SK-N-SH (cell line): ENCODE measurements at regions not wholly inside any gene's neighbourhood (a gene's known extent, or its start where the extent isn't known, plus 50 kb on each side); places are given as distances from the start of the nearest gene placed in this dataset.

Experiments used
- CTCF ChIA-PET: fragments of 300-600, 350-600 bp; formaldehyde crosslinking; extraction: SDS; loops from one replicate; lab custom pipeline; 2021; lab: Yijun Ruan, JAX
- POLR2A ChIA-PET: fragments of 350-600 bp; sonication (Branson Sonifier 250); formaldehyde crosslinking; extraction: SDS; loops from one replicate; lab custom pipeline; 2020; ENCODE audit warnings: antibody characterized with exemption, inconsistent platforms; lab: Yijun Ruan, JAX
- DNase-seq: peaks from one replicate; pipeline ENCODE4 v3.0.0; 2012
- H2AFZ ChIP-seq: fragments of 200-600 bp; sonication (generic); 2 replicates; pipeline ENCODE4 v1.8.1; 2016; ENCODE audit warnings: antibody characterized with exemption, mild to moderate bottlenecking, low read depth
- H3F3A ChIP-seq: fragments of 200-600 bp; sonication (generic); replicated peaks from 2 replicates; pipeline ENCODE3; 2016; ENCODE audit warnings: antibody characterized with exemption, mild to moderate bottlenecking; ENCODE audit not compliant: insufficient read depth
- H3K27ac ChIP-seq, 2 experiments: fragments of 200-500 bp in 1 of 2; fragments of 200-600 bp in 1 of 2; sonication (Bioruptor generic) in 1 of 2; sonication (generic), shearing (Covaris generic) in 1 of 2; 2 replicates each; pipeline versions ENCODE4 v1.5.1 to v1.6.1; 2014 to 2016; ENCODE audit warnings: low read depth in 2 of 2, inconsistent platforms in 1 of 2, low read length in 1 of 2, mild to moderate bottlenecking in 1 of 2, mixed read lengths in 1 of 2
- H3K27me3 ChIP-seq: fragments of 200-600 bp; sonication (generic), shearing (Covaris generic); 2 replicates; pipeline ENCODE4 v1.6.1; 2016; ENCODE audit warnings: mixed run types; ENCODE audit not compliant: insufficient read depth
- H3K36me3 ChIP-seq, 2 experiments: fragments of 200-500 bp in 1 of 2; fragments of 200-600 bp in 1 of 2; sonication (Bioruptor generic) in 1 of 2; sonication (generic) in 1 of 2; replicated peaks in 1 of 2; 2 replicates each; pipeline versions ENCODE3 to v1.5.1; 2014 to 2016; ENCODE audit warnings: low read length in 1 of 2, mild to moderate bottlenecking in 1 of 2; ENCODE audit not compliant: insufficient read depth in 2 of 2, control insufficient read depth in 1 of 2
- H3K4me1 ChIP-seq, 2 experiments: fragments of 200-500 bp in 1 of 2; fragments of 200-600 bp in 1 of 2; sonication (Bioruptor generic) in 1 of 2; sonication (generic), shearing (Covaris generic) in 1 of 2; 2 replicates each; pipeline versions ENCODE4 v1.5.1 to v1.6.1; 2014 to 2016; ENCODE audit warnings: low read depth in 1 of 2, low read length in 1 of 2, mixed run types in 1 of 2; ENCODE audit not compliant: insufficient read depth in 2 of 2, control insufficient read depth in 1 of 2
- H3K4me2 ChIP-seq: fragments of 200-600 bp; sonication (generic), shearing (Covaris generic); 2 replicates; pipeline ENCODE4 v1.6.1; 2017; ENCODE audit warnings: mixed run types
- H3K4me3 ChIP-seq, 2 experiments: fragments of 200-500 bp in 1 of 2; fragments of 200-600 bp in 1 of 2; sonication (Bioruptor generic) in 1 of 2; sonication (generic), shearing (Covaris generic) in 1 of 2; 2 replicates each; pipeline versions ENCODE4 v1.5.1 to v1.8.1; 2014 to 2016; ENCODE audit warnings: low read depth in 2 of 2, inconsistent platforms in 1 of 2, low read length in 1 of 2, mild to moderate bottlenecking in 1 of 2, mixed read lengths in 1 of 2, moderate library complexity in 1 of 2
- H3K79me2 ChIP-seq: fragments of 200-600 bp; sonication (generic); 2 replicates; pipeline ENCODE4 v1.8.1; 2017; ENCODE audit warnings: mild to moderate bottlenecking; ENCODE audit not compliant: insufficient read depth
- H3K9ac ChIP-seq: fragments of 200-600 bp; sonication (generic); 2 replicates; pipeline ENCODE4 v1.6.1; 2017; ENCODE audit warnings: mixed run types
- H3K9me2 ChIP-seq: fragments of 200-600 bp; sonication (generic); 2 replicates; pipeline ENCODE4 v1.6.1; 2017; ENCODE audit warnings: mixed run types
- H3K9me3 ChIP-seq: fragments of 200-600 bp; sonication (generic); 2 replicates; pipeline ENCODE4 v1.6.1; 2017; ENCODE audit warnings: mixed run types, mild to moderate bottlenecking, moderate library complexity
- H4K20me1 ChIP-seq: fragments of 200-600 bp; sonication (generic); 2 replicates; pipeline ENCODE4 v1.6.1; 2017; ENCODE audit warnings: mild to moderate bottlenecking, mixed run types; ENCODE audit not compliant: insufficient read depth
- EP300 ChIP-seq, 2 experiments: IDR thresholded peaks; 2 replicates each; pipeline versions ENCODE4 v1.4.0 to v1.6.1; 2012; ENCODE audit warnings: borderline replicate concordance in 1 of 2, low read depth in 1 of 2, low read length in 1 of 2
- FOSL2 ChIP-seq: IDR thresholded peaks from 2 replicates; pipeline ENCODE4 v1.4.0; 2012; ENCODE audit warnings: low read depth, mild to moderate bottlenecking, moderate library complexity, borderline replicate concordance
- FOXM1 ChIP-seq: IDR thresholded peaks from 2 replicates; pipeline ENCODE4 v1.4.0; 2012; ENCODE audit warnings: low read depth, mild to moderate bottlenecking
- MEF2A ChIP-seq: IDR thresholded peaks from 2 replicates; pipeline ENCODE4 v1.4.0; 2012; ENCODE audit warnings: low read depth, borderline replicate concordance
- MXI1 ChIP-seq: IDR thresholded peaks from 2 replicates; pipeline ENCODE4 v1.6.1; 2012; ENCODE audit warnings: mild to moderate bottlenecking, low read depth, low read length, improper control_type of control experiment
- NFIC ChIP-seq: IDR thresholded peaks from 2 replicates; pipeline ENCODE4 v1.4.0; 2012; ENCODE audit warnings: borderline replicate concordance
- RFX5 ChIP-seq: IDR thresholded peaks from 2 replicates; pipeline ENCODE4 v1.6.1; 2012; ENCODE audit warnings: mild to moderate bottlenecking, improper control_type of control experiment, low read length
- WGBS: methylation state at CpG from one replicate; pipeline ENCODE4 v1.1.6; 2017; ENCODE audit warnings: low lambda C conversion rate; 5-methylcytosine and 5-hydroxymethylcytosine counted together
- TF ChIP-seq, protein P1 (sequence below): fragments of 150-350 bp; IDR thresholded peaks from 2 replicates; pipeline ENCODE4 v1.6.1; 2016; ENCODE audit warnings: mild to moderate bottlenecking, low read depth, low read length
- TF ChIP-seq, protein P2 (sequence below): IDR thresholded peaks from 2 replicates; pipeline ENCODE4 v1.4.0; 2012; ENCODE audit warnings: low read depth, borderline replicate concordance
- TF ChIP-seq, protein P3 (sequence below): IDR thresholded peaks from 2 replicates; pipeline ENCODE4 v1.4.0; 2012; ENCODE audit warnings: low read depth
- TF ChIP-seq, protein P4 (sequence below): IDR thresholded peaks from 2 replicates; pipeline ENCODE4; 2012
- TF ChIP-seq, protein P5 (sequence below): fragments of 200-600 bp; sonication (generic); IDR thresholded peaks from 2 replicates; pipeline ENCODE4 v1.6.1; 2017; ENCODE audit warnings: antibody characterized with exemption, mild to moderate bottlenecking, moderate library complexity
- TF ChIP-seq, protein P6 (sequence below): IDR thresholded peaks from 2 replicates; pipeline ENCODE4 v1.4.0; 2012; ENCODE audit warnings: low read depth, borderline replicate concordance

DNA sequence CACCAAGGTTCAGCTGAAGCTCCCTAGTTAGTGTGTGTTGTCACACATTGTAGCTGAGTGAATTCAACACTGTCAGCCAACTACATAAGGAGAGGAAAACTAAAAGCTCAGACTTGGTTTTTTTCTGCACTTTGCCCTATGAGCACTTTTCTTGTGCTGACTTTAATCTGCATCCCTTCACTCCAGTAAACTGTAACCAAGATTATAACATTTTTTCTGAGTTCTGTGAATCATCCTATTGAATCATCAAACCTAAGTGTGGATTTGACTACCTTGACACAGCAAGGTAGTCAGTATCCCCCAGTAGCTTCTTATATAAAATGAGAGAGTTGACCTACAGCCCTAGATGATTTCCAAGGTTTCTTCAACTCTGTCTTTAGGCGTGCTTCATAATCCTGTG, 325.0 kb downstream of the AGTPBP1 start:
- Histone ChIP-seq H3K36me3 (no peaks in the 10 kb centered on the region), H3K9me2 (no peaks in the 10 kb centered on the region), H3K4me3 (no peak overlapping the region), H3K27ac (no peak overlapping the region), H3F3A (no peaks in the 10 kb centered on the region), H3K4me1 (peaks cover 5 to 6% of the 10 kb centered on the region in 2 experiments; a peak in 2 of 4 replicates), H3K9me3 (no peaks in the 10 kb centered on the region), H2AFZ (no peak overlapping the region), H3K4me2 (no peak overlapping the region), H3K9ac (no peak overlapping the region), H4K20me1 (no peaks in the 10 kb centered on the region), H3K27me3 (no peaks in the 10 kb centered on the region), H3K79me2 (no peaks in the 10 kb centered on the region)
- TF ChIP-seq, protein P1, sequence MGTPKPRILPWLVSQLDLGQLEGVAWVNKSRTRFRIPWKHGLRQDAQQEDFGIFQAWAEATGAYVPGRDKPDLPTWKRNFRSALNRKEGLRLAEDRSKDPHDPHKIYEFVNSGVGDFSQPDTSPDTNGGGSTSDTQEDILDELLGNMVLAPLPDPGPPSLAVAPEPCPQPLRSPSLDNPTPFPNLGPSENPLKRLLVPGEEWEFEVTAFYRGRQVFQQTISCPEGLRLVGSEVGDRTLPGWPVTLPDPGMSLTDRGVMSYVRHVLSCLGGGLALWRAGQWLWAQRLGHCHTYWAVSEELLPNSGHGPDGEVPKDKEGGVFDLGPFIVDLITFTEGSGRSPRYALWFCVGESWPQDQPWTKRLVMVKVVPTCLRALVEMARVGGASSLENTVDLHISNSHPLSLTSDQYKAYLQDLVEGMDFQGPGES, result no peak
- TF ChIP-seq, protein P2, sequence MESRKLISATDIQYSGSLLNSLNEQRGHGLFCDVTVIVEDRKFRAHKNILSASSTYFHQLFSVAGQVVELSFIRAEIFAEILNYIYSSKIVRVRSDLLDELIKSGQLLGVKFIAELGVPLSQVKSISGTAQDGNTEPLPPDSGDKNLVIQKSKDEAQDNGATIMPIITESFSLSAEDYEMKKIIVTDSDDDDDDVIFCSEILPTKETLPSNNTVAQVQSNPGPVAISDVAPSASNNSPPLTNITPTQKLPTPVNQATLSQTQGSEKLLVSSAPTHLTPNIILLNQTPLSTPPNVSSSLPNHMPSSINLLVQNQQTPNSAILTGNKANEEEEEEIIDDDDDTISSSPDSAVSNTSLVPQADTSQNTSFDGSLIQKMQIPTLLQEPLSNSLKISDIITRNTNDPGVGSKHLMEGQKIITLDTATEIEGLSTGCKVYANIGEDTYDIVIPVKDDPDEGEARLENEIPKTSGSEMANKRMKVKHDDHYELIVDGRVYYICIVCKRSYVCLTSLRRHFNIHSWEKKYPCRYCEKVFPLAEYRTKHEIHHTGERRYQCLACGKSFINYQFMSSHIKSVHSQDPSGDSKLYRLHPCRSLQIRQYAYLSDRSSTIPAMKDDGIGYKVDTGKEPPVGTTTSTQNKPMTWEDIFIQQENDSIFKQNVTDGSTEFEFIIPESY, result no peak
- TF ChIP-seq NFIC (no peak), FOSL2 (no peak), MXI1 (no peak), RFX5 (no peak), FOXM1 (no peak), EP300 (IDR thresholded peaks at IDR 0.05; ENCODE audit: borderline replicate concordance in 1 of 2, low read depth in 1 of 2, low read length in 1 of 2) (no peak), MEF2A (no peak)
- TF ChIP-seq, protein P3, sequence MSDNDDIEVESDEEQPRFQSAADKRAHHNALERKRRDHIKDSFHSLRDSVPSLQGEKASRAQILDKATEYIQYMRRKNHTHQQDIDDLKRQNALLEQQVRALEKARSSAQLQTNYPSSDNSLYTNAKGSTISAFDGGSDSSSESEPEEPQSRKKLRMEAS, result no peak
- TF ChIP-seq, protein P4, sequence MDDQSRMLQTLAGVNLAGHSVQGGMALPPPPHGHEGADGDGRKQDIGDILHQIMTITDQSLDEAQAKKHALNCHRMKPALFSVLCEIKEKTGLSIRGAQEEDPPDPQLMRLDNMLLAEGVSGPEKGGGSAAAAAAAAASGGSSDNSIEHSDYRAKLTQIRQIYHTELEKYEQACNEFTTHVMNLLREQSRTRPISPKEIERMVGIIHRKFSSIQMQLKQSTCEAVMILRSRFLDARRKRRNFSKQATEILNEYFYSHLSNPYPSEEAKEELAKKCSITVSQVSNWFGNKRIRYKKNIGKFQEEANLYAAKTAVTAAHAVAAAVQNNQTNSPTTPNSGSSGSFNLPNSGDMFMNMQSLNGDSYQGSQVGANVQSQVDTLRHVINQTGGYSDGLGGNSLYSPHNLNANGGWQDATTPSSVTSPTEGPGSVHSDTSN, result no peak
- TF ChIP-seq, protein P5, sequence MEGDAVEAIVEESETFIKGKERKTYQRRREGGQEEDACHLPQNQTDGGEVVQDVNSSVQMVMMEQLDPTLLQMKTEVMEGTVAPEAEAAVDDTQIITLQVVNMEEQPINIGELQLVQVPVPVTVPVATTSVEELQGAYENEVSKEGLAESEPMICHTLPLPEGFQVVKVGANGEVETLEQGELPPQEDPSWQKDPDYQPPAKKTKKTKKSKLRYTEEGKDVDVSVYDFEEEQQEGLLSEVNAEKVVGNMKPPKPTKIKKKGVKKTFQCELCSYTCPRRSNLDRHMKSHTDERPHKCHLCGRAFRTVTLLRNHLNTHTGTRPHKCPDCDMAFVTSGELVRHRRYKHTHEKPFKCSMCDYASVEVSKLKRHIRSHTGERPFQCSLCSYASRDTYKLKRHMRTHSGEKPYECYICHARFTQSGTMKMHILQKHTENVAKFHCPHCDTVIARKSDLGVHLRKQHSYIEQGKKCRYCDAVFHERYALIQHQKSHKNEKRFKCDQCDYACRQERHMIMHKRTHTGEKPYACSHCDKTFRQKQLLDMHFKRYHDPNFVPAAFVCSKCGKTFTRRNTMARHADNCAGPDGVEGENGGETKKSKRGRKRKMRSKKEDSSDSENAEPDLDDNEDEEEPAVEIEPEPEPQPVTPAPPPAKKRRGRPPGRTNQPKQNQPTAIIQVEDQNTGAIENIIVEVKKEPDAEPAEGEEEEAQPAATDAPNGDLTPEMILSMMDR, result no peak
- TF ChIP-seq, protein P6, sequence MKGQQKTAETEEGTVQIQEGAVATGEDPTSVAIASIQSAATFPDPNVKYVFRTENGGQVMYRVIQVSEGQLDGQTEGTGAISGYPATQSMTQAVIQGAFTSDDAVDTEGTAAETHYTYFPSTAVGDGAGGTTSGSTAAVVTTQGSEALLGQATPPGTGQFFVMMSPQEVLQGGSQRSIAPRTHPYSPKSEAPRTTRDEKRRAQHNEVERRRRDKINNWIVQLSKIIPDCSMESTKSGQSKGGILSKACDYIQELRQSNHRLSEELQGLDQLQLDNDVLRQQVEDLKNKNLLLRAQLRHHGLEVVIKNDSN, result no peak
- ChIA-PET POLR2A (no interaction called here), CTCF (interaction anchor here (1.0 to 2.2 kb wide), 3 partner anchors 9 to 16 kb away, joined by 3 to 11 read pairs (median 3); no protein-coding TSS in a partner anchor)
- 40% methylated on average over 1 of the region's 1 CpG for WGBS
- DNase-seq, result no peak
